GM18873 (cell line): ENCODE measurements at regions not wholly inside any gene's neighbourhood (a gene's known extent, or its start where the extent isn't known, plus 50 kb on each side); places are given as distances from the start of the nearest gene placed in this dataset.
"Not testable (repeated sequence)": the region's sequence is repeated elsewhere in the genome, so short reads cannot be mapped to it uniquely, and the experiment has no call there.

Experiments
- ATAC-seq: cut with Tn5 transposase; IDR thresholded peaks from one replicate; pipeline ENCODE4 v1.9.1; 2021; ENCODE audit warnings: mild to moderate bottlenecking, moderate library complexity, moderate number of reproducible peaks; ENCODE audit not compliant: unreplicated experiment, low FRiP score

DNA sequence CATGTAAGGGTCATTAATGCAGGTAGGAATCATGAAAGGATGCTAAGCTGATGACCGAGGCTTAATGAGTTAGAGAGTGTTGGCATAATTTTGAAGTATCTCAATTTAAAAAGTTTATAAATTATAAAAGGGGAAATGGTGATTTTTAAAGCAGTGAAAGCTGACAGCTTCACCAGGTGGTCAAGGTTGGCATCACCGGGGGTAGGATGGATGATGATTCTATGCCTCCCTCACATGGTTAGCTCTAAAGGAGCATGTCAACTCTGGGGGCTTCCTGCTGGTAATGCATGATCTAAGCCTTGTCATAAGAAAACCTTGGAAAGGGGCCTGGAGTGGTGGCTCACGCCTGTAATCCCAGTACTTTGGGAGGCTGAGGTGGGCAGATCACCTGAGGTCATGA is 89.2 kb upstream of the MARCKS start:
- no peak for ATAC-seq

DNA sequence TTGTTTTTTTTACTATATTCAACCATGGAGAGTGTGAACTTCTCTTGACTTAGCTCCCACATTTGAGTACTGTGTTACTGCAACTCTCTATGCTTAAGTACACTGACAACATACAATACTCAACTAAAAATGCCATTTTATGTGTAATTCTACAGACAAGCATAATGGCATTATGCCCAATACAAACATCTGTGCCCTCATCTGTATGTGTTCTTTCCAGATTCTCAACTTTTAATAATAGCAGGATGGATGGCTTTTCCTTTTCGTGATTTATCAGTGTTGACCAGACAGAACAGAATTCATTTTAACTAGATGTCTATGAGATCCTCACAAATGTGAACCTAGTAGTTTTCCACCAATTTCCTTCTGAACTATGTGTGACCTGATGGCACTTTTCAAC is 84.2 kb upstream of the MARCKS start:
- no peak for ATAC-seq

GRCh38 chr6:113774127-113774825 is 82.9 kb upstream of the MARCKS start:
- ATAC-seq: no peak

DNA sequence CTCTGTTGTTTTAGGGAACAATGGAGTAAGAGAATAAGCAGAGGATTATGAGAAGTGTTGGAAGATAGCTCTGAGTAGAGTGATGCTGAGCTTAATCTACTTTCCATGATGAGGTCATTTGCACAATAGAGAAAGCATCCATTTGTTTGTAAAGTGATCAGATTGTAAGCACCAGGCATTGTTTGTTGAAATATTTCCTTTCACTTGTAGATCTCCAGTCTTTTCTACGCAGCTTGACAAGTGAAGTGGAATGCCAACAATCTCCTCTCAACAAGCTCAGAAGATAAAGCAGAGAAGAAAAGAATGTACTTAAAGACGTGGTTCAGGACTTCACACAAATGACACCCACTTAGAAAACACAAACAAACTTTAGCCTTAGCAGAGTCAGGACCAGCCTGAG is 80.1 kb upstream of the MARCKS start:
- ATAC-seq: no peak

GRCh38 chr6:113777601-113778000 is 79.5 kb upstream of the MARCKS start:
- ATAC-seq: no peak

DNA sequence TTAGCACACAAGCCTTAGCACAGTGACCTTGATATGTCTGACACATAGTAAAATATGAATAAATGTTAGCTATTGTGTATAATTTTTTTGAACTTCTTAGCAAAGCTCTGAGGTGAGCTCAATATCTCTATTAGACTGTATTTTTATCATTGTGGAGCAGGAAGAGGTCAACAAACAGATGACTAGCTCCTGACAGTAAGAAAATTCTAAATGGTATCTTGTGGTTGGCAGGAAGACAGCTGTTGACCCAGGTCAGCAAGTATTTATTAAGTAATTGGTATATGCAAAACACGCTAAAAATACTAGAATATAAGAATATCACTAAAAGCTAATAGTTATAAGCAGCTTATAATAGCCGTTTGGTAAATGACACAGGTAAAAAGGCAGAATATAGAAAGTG is 77.5 kb upstream of the MARCKS start:
- ATAC-seq: no peak

DNA sequence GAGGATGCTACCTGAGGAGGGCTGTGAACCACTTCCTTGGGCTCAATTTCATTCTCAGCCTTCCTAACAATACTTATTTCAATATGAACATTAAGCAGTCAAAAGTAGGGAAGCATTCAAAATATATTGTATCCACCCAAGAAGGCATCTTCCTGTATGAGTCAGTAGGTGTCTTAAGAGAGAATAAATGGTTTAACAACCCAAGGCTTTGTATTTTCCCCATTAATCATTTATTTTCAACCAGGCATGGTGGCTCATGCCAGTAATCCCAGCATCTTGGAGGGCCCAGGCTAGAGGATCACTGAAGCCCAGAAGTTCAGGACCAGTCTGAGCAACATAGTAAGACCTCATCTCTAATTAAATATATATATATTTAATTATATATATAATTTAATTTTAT is 74.5 kb upstream of the MARCKS start:
- ATAC-seq: no peak

GRCh38 chr6:113786168-113786567 is 71.0 kb upstream of the MARCKS start:
- no peak for ATAC-seq

- ATAC-seq: no peak
Measured at GRCh38 chr6:113788586-113788985, 68.6 kb upstream of the MARCKS start.

- ATAC-seq: not testable (repeated sequence)
Measured at GRCh38 chr6:113791225-113791624, 65.9 kb upstream of the MARCKS start.

DNA sequence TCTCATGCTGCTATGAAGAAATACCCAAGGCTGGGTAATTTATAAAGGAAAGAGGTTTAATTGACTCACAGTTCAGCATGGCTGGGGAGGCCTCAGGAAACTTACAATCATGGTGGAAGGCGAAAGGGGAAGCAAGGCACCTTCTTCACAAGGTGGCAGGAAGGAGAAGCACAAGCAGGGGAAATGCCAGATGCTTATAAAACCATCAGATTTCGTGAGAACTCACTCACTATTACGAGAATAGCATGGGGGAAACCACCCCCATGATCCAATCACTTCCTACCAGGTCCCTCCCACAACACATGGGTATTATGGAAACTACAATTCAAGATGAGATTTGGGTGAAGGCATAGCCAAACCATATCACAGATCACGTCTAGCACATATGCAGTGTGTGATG is 61.8 kb upstream of the MARCKS start:
- ATAC-seq: not testable (repeated sequence)

DNA sequence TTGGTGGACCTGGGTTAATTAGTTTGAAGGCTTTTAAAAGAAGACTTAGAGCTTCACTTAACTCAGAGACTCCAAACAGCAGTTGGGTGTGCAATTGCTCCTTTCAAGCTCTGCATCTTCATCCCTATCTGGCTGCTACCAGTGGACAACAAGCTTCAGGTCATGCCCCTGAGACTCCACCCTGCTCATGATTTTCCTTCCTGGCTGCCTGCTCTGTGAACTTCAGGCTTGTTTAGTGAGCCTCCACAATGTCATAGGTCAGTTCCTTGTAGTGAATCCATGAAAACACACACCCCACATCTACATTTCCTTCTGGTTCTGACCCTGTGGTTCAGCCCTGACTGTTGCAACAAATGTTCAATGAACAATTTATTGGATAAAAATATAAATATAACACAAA is 61.1 kb upstream of the MARCKS start:
- no peak for ATAC-seq

DNA sequence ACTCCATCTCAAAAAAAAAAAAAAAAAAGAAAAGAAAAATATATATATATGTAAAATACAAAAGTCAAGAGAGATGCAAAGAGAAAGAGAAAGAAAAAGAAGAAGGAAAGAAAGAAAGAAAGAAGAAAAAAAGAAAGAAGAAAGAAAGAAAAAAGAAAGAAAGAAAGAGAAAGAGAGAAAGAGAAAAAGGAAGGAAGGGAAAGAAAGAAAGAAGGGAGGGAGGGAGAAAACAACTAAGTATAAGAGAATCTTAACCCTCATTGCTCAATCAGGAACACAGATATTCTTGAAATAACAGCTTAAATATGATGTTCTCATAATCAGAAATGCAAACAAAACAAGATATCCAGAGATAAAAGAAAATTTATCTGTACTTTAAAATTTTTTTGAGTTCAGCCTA is 54.4 kb upstream of the MARCKS start:
- no peak for ATAC-seq

- peak; percentile 98 for ATAC-seq
Measured at GRCh38 chr6:113805173-113805790, 51.9 kb upstream of the MARCKS start.

- no peak for ATAC-seq
Measured at GRCh38 chr6:113805811-113806495, 51.2 kb upstream of the MARCKS start.
